Liver (tissue), 3 donors: ENCODE measurements at regions not wholly inside any gene's neighbourhood (a gene's known extent, or its start where the extent isn't known, plus 50 kb on each side); places are given as distances from the start of the nearest gene placed in this dataset.

Source experiments
- JUND ChIP-seq, 2 donors: IDR thresholded peaks; 2 replicates each; pipeline ENCODE4 v1.6.1; 2016; ENCODE audit warnings: antibody characterized with exemption in 2 of 2
- SP1 ChIP-seq: IDR thresholded peaks from 2 replicates; pipeline ENCODE4 v1.6.1; 2018; ENCODE audit warnings: antibody characterized with exemption, mild to moderate bottlenecking
- TAF1 ChIP-seq: conservative IDR thresholded peaks from 2 replicates; pipeline ENCODE4 v1.6.1; 2016; ENCODE audit warnings: antibody characterized with exemption, mild to moderate bottlenecking
- YY1 ChIP-seq: IDR thresholded peaks from 2 replicates; pipeline ENCODE4 v1.6.1; 2016; ENCODE audit warnings: antibody characterized with exemption, mild to moderate bottlenecking
- TF ChIP-seq, protein P1 (sequence below): fragments of 150-350 bp; IDR thresholded peaks from 2 replicates; pipeline ENCODE4 v1.5.1; 2017; ENCODE audit warnings: improper control_type of control experiment, low read depth, low read length; ENCODE audit not compliant: missing input control
- donor health status: healthy.
- donor health status: healthy.

GRCh38 chr5:62727184-62727583 lies 148.6 kb downstream of the LRRC70 start:
- TF ChIP-seq, protein P1, sequence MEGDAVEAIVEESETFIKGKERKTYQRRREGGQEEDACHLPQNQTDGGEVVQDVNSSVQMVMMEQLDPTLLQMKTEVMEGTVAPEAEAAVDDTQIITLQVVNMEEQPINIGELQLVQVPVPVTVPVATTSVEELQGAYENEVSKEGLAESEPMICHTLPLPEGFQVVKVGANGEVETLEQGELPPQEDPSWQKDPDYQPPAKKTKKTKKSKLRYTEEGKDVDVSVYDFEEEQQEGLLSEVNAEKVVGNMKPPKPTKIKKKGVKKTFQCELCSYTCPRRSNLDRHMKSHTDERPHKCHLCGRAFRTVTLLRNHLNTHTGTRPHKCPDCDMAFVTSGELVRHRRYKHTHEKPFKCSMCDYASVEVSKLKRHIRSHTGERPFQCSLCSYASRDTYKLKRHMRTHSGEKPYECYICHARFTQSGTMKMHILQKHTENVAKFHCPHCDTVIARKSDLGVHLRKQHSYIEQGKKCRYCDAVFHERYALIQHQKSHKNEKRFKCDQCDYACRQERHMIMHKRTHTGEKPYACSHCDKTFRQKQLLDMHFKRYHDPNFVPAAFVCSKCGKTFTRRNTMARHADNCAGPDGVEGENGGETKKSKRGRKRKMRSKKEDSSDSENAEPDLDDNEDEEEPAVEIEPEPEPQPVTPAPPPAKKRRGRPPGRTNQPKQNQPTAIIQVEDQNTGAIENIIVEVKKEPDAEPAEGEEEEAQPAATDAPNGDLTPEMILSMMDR, result no peak
- TF ChIP-seq SP1 (no peak), JUND (IDR thresholded peaks at IDR 0.05) (no peak), TAF1 (no peak), YY1 (no peak)
